GM19468 (cell line): ENCODE measurements at regions not wholly inside any gene's neighbourhood (a gene's known extent, or its start where the extent isn't known, plus 50 kb on each side); places are given as distances from the start of the nearest gene placed in this dataset.

ENCODE experiments used
- ATAC-seq: cut with Tn5 transposase; IDR thresholded peaks from one replicate; pipeline ENCODE4 v1.9.1; 2021; ENCODE audit warnings: mild to moderate bottlenecking, moderate library complexity, moderate number of reproducible peaks; ENCODE audit not compliant: unreplicated experiment; ENCODE audit errors: extremely low read depth

- ATAC-seq = no peak
These were observed 69.0 kb upstream of the VOPP1 start for GRCh38 chr7:55641273-55641691.

DNA sequence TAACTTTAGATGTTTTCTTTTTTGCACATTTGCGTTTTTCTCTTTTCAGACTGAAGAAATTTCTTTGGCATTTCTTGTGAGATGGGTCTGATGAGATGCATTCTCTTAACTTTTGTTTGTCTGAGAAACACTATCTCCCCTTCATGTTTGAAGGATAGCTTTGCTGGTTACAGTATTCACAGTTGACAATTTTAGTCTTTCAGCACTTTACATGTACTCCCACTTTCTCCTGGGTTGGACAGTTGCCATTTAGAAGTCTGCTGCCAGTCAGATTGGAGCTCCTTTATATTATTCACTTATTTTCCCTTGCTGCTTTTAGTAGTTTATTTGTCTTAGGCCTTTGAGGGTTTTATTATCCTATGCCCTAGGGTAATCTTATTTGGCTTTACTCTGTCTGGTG, 67.3 kb upstream of the VOPP1 start:
- ATAC-seq = no peak

DNA sequence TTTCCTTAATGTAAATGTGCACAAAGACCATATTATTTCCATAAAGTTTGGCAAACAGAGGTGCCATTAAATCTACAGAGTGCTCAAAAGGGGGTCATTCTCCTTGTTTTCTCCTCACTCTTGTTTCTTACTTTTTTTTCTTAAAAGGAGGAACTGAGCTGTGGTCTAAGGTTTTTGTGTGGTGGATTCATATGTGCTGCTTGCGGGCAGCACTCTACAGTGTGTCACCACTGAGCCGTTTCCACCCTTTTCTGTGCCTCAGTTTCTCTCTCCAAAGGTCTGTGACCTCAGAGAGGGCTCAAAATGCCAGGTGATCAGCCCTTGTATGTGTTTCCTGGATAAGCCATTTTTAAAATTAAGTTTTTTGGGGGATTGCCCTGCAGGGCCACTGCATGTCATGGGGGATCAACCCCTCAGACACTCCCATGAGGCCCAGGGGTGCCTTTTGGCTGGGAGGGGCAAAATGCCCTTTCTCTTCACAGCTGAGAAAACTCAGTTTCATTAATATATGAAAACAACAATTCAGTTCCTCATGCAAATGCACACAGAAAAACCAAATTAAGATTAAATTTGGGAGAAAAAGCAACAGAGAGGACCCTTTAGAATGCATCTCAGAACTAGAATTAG, 56.9 kb upstream of the VOPP1 start:
- no peak for ATAC-seq

DNA sequence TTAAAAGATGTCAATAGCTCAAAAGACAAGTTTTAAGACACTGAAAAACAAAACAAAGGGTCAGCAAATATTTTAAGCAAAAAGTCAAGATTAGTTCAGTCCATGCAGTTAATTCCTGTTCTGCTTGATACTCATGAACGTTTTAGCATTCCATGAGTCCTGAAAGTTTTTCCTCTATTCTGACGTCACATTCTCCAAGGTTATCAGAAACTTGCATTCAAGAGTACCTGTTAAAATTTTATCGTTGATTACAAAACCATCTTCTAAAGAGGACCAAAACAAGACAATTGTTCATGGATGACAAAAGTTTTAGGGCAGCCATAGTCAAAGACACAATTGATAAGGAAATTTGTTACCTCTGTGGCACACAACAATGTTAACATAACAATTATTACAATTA, 52.5 kb upstream of the VOPP1 start:
- no peak for ATAC-seq

DNA sequence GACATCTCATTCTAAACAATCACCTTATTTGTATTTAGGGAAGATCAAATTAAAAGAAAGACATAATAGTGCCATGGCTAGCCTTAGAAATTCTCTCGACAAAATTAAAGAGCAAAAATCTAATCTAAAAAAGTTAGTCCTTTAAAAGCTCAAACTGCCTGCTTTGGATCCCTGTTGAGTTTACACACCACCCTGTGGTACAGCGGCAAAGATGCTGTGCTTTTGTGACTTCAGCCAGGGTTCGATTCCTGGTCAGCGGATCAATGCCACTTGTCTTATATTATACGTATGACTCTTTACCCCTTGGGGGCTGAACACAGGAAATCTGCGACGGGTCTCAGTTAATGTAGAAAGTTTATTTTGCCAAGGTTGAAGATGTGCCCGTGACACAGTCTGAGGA, 51.3 kb upstream of the VOPP1 start:
- ATAC-seq = no peak

DNA sequence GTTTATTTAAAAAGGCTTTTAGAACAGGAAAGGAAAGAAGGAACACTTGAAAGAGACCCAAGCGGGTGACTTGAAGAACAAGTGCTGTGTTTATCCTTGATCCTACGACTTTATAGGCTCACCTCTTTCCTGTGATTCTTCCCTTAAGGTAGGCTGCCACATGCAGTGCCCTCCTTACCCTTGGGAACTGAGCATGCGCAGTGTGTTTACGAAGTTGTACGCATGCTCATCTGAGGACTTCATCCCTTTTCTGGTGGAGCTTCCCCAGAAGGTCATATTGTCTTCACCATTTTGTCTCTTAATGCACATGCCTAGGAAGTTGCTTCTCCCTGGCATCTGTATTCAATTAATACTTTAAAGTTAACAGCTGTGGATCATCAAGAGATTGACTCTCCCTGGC, 49.9 kb upstream of the VOPP1 start:
- no peak for ATAC-seq
